SW480 (cell line): ENCODE measurements at regions not wholly inside any gene's neighbourhood (a gene's known extent, or its start where the extent isn't known, plus 50 kb on each side); places are given as distances from the start of the nearest gene placed in this dataset.
"Not testable (repeated sequence)": the region's sequence is repeated elsewhere in the genome, so short reads cannot be mapped to it uniquely, and the experiment has no call there.

Experiments used
- DNase-seq: peaks from one replicate; pipeline ENCODE4 v3.0.0-alpha.2; 2016; ENCODE audit warnings: low spot score

DNA sequence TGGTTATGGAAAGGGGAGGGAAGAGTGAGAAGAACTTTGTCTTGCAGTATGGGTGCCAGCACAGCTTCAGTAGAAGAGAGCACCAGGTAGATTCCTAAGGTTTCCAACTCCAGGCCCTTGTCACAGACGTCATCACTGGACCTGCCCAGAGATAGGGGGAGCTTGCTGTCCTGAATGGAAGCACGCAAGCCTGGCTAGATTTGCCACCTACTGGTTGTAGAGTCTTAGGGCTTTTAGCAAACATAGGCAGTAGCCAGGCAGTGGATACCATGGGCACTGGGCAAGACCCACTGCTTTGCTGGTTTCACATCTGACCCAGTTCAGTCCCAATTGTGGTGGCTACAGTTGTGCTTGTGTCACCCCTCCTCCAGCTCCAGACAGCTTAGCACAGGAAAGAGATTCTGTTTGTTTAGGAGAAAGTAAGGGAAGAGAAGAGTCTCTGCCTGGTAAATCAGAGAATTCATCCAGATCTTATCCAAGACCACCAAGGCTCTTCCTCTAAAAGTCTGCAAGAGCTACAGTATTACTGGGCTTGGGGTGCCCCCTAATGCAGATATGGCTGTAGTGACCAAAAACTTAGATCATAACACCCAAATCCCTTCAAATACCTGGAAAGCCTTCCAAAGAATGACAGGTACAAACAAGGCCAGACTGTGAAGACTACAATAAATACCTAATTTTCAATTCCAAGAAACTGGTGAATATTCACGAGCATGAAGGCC, 158.9 kb downstream of the HINT1 start:
- peak; percentile 13 for DNase-seq

DNA sequence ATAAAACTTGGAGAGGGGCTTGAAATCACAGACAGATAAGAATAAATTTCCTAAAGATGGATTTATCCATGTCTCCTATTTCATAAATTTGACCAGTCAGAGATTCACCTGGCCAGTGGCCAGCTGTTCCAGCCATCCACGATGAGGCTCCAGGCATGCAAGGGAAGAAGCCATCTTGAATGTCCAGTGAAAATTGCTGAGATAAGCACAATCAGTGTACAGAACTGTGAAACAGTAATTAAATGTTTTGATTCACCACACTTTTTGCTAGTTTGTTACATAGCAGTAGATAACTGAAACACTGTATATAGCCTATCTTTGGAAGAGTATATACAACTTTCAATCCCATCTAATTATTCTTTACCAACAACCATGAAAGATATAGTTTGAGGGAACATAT, 163.5 kb downstream of the HINT1 start:
- DNase-seq: no peak

DNA sequence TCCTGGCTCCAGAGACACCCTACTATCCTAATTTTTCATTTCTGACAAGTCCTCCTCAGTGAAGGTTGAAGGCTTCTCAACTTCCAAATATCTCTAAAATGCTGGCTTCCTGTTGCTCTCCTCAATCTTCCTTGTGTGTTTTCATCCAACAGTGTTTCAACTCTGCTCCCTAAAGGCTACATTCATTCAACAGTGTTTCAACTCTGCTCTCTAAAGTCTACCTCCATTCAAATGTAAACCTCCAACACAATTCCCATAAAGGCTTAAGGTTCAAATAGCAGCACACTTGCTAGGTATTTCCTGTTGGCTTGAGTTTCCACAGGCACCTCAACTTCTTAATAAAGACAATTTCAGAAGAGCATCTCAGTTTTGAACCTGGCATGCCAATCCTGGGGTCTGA, 164.8 kb downstream of the HINT1 start:
- no peak for DNase-seq

DNA sequence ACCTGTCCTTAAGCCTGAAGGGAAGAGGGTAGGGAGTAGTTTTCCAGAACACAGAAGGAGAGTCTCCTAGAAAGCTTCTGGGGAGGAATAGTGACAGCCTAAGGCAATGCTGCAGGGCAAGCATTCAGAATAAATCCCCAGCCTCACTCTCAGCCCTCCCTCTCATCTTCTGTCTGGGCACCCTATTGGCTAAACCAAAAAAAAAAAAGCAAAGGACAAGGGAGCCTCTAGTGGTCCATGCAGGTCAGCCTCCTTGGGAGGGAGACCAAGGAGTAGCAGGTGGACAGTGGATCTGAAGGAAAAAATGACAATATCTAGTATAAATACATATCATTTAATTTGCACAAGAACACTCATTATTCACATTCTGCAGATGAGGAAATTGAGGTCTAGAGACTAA, 168.3 kb downstream of the HINT1 start:
- not testable (repeated sequence) for DNase-seq

DNA sequence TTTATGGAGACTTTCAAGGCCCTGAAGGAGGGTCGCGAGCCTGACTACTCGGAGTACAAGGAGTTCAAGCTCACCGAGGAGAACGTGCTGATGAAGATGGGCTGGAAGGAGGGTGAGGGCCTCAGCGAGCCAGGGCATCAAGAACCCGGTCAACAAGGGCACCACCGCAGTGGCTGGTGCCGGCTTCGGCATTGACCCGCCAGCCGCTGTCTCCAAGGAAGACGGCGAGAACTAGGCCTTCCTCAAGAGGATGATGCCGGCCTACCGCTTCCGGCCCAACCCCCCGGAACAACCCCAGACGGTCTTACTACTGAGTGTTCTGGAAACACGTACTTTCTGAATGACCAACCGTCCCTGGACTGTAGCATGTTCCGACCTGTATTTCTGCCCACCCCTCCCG, 169.2 kb downstream of the HINT1 start:
- DNase-seq: no peak

DNA sequence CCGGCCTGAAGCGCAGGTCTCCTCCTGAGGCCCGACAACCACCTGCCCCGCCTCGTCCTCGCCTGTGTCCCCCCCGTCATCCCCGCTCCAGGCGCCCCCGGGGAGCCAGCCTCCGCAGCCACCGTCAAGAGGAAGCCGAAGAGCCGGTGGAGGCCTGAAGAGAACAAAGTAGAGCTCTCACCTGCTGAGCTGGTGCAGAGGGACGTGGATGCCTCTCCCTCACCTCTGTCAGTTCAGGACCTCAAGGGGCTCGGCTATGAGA, 169.9 kb downstream of the HINT1 start:
- DNase-seq: no peak

DNA sequence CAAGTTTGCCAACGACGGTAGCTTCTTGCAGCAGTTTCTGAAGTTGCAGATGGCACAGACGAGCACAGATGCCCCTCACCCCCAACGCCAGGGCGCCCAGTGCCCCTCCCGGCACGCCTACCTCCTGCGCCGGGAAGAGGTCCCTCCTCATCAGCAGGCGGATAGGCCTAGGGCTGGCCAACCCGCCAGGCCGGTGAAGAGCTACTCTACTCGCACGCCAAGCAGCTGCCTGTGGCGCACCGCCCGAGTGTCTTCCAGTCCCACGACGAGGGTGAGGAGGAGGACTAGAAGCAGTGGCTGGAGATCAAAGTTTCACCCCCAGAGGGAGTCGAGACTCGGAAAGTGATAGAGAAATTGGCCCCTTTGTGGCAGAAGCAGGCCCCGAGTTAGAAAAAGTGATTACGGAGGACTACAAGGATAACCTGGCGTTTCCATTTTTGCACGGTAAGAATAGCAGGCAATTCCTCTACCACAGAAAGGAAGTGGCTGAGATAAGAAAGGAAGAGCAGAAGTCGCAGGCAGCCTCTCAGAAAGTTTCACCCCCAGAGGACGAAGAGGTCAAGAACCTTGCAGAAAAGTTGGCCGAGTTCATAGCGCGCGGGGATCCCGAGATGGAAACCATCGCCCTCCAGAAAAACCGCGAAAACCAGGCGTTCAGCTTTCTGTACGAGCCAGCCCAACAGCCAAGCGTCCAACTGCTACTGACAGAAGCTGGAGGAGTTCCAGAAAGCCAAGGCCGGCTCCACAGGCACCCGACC, 170.4 kb downstream of the HINT1 start:
- DNase-seq: no peak

DNA sequence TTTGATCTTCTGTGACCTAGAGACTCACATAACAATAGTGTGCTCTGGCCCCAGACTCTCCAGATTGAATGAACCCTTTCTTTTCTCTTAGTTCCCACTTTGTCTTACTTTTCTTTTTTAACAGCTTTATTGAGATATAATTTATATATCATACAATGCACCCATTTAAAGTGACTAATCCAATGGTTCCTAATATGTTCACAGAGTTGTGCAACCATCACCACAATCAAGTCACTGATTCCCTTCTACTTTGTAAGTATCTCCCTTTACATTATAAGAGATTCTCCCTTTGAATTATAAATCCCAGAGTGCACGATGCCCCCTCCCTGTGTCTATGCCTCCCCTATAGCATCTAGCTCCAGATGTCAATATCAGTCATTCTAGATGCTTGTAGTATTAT, 172.4 kb downstream of the HINT1 start:
- no peak for DNase-seq

DNA sequence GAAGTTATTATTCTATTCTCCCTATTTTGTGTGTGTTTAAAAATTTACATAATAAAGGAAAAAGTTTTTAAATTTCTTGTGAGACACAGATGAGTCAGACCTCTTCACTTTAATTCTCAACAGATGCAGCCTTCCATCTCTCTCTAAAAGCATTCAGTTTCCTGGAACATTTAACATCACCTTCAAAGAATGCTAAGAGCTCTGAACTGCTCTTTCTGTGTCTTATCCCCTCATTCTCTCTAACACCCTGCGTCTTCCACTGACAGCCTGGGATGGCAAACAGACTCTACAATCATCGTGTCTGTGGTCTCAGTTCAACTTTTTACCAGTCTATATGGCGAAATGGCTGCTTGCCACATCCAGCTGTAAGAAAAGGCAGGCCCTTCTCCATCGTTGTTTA, 173.0 kb downstream of the HINT1 start:
- DNase-seq: no peak

DNA sequence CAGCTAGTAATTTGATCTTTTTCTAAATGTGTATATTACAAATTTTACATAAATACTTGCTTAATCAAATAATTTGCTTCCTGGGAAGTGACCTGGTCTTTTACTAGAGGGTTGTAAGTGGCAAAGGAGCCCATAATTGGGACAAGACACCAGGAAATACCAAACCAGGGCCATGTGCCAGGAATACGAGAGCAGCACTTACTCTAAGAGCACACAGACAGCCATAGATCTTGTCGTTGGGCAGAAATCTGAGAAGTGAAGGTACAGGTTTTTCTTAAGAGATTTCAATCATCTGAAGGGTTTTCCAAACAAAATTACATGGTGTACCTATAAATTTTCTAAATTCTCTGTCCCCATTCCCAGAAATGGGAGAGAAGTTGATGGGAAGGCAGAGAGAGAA, 179.3 kb downstream of the HINT1 start:
- DNase-seq: no peak

DNA sequence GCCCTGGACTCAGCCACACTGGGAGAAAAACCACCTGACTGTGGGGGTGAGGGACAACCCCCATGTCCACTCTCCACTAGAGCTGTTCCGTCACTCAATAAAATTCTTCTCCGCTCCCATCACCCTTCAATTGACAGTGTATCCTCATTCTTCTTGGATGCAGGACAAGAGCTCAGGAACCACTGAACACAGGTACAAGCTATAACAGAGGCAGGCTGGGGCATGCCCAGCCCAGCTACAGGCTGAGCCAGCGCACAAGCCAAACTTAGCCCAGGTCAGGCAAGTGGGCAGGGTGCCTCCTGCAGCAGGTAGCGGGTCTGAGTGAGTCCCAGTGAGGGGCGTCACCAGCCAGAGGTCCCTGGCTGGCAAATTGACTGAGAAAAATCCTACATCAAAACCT, 183.4 kb downstream of the HINT1 start:
- no peak for DNase-seq

DNA sequence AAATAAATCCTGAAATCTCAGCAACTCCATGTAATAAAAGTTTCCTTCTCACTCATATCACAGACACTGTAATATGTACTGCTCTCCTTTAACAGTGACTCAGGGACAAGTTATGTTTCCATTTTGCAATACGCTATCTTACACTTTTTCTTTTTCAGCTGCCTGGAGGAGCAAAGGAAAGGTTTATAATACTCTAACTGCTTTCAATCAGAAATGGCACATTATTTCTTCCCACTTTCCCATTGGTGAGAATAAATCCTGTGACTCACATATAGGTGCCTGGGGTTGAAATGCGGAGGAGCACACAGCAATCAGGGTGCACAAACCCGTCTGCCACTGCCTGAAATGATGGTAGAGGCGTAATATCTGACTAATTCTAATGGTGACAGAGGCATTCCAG, 186.6 kb downstream of the HINT1 start:
- DNase-seq: no peak

DNA sequence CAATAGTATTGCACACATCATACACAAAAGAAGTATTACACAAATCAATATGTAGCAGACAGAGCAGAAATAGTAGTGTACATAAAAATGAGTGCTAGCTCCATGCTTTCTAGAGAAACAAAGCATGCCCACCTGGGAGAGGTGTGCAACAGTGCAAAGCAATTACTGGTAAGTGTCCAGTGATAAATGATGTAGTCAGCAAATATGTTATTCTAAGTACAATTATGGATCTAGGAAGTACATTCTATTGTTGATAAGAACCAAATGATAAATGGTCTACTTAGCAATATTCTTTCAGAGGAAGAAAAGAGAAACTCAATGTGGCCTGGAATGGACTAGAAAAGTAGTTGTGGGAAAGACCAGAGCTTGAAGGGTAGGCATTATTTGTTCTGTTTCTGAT, 188.6 kb downstream of the HINT1 start:
- no peak for DNase-seq

DNA sequence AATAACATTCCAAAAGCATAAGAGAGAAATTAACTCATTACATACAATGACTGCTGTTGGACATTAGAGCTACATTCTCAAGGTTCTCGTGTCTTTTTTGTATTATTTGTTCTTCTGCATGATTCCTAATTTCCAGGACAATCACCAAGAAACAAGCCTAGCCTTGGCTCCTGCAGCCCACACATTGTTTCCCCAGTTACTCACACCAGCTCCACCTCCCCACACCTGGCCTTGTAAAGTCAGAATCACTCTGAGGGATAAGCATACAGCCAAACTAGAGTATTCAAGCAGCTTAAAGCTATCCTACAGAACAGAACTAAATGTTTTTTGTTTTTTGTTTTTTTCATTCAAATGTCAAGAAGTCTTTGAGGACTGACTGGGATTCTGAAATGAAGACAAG, 189.2 kb downstream of the HINT1 start:
- DNase-seq: no peak

DNA sequence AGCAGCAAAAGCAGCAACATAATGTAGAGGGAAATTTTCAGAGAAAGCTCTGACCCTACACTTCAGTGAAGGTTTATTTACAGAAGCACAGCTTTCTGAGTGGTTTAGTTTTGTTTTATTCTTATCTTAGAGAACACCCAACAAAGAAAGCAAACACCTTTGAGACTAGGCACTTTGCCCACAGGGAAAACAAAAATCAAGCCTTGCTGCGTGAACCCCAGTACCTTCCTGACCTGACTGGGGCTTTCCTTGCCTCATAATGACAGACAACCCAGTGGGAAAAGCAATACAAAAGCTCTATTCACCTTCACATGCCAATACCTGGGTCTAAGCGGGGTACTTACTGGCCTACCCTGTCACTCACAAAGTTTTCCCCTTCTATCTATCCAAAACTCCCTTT, 189.8 kb downstream of the HINT1 start:
- DNase-seq: no peak

DNA sequence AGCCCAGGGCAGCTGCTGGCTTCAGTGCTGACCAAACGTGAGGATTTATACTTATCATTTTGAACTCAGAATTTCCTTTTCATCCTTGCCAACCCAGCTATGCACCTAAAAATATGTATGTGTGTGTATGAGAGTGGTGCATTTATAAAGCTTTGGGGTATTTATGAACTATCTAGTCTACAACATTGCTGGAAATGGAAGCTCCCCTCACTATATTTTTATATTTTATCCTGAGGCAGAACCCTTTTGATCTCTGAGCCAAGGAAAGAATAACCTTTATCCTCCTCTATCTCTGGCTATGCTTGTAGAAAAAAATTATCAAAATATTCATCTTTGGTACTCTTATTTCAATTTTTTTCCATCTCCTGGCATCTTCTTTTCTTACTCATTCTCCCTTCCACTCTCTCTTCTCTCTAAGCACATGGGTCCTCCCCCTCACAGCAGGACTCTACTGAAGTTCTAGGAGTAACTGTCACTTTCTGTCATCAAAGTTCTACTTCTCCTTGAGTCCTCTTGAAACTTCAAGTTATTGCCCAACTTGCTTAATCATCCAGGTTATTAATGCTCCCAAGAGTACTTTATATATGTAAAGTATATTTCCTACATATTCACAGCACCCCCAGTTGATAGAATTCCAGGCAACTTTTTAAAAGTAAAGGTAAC, 190.9 kb downstream of the HINT1 start:
- no peak for DNase-seq

DNA sequence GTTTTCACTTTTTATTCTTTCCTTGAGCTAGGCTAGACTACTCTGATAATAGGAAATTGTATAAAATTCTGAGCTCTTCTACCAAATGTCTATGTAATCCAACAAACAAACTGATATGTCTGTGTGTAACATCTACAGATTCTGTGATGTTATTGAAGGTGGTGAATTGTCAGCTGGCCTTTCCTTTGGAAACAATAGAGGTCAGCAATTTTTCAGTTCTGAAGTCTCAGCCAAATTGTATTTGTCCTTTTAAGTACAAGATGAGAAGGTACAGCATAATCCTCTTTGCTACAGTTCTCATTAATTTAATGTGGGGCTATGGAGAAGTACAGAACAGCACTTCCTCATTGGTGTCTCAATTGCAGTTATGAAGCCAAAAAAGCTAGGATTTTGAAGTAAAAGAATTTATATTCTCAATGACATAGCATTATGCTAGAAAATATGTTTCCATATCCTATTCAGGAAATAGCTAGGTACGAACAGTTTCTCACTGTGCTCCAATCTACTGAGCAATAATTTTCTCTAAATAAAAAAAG, 198.0 kb downstream of the HINT1 start:
- DNase-seq: no peak

DNA sequence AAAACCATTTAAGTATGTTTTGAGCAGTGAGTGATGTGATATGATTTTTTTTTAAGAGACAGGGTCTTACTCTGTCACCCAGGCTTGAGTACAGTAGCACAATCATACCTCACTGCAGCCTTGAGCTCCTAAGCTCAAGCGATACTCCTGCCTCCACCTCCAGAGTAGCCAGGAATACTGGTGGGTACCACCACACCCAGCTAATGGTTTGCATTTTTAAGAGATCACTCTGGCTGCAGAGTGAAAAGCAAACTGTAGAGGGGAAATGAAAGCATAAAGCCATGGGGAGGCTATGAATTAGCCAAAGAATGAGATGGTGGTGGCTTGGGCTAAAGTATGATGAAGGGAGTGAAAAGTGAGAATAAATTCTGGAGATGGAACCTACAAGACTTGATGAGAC, 199.1 kb downstream of the HINT1 start:
- DNase-seq: no peak

DNA sequence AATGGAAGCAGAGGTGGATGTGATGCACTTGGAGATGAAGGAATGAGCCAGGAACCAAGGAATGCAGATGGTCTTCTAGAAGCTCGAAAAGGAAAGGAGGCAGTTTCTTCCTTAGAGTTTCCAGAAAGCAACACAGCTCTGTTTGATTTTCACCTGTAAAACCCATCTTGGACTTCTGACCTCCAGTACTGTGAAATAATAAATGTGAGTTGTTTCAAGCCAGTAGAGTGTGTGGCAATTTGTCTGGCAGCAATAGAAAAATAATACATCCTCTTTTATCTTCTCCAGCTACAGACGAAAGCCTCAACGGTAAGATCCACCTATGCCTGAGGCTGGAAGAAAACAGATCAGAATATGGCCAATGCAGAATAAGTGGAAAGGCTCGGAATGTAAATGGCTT, 199.7 kb downstream of the HINT1 start:
- DNase-seq: no peak

DNA sequence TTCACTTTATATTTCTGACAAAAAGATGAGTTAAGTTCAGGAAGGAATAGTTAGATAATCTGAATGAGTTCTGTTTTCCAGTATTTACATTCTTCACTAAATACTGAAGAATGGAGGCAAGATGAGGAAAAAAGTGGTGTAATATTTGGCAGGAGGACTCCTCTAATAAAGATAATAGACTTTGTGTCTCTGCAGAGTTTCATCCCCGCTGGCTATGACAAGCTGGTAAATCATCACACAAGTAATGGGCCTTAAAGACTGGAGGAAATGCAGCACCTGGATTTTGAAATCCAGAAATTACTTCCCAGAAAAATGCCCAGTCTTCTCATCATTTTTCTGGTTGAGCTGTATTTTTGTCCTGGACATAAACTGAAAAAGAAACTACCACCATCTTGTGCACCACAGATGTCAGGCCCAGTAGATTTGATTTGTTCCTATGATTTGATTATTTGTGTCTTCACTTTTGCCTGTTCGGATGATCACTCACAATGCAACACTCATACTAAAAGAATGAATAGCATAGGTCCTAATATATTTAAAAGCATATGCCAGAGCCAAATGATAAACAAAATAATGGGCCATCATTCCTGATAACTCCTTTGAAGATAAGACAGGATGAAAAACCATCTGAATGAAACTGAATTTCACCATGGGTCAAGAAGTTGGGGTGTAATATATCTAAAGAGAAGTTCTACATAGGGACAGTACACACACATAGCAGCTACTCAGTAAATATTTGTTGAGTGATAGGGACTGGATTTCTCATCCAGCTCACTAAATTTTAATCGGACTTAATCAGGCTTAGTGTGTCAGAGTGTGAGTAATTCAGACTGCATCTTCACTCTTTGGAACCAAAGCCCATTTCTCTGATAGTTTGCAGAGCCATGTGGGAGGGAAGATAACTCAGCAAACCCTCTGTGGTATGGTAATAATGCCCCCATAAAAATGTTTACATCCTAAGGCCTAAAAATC, 200.5 kb downstream of the HINT1 start:
- DNase-seq: no peak

DNA sequence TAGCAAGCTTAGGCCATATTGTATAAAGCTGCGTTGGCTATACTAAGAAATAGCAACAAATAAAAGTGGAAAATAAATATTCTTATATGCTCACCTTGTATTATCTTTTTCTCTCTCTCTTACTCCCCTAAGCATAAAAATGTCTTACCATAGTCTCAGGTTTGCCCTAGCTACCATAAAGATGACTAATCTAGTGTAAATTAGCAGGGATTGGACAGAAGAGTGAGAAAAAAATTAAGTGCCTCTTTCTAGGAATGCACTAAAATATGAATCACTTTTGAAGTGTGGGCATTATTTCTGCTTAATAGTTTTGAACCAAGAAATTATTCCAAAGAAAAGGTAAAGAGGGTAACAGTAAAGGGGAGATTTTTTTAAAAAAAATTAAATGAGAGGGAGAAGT, 201.3 kb downstream of the HINT1 start:
- DNase-seq: no peak

DNA sequence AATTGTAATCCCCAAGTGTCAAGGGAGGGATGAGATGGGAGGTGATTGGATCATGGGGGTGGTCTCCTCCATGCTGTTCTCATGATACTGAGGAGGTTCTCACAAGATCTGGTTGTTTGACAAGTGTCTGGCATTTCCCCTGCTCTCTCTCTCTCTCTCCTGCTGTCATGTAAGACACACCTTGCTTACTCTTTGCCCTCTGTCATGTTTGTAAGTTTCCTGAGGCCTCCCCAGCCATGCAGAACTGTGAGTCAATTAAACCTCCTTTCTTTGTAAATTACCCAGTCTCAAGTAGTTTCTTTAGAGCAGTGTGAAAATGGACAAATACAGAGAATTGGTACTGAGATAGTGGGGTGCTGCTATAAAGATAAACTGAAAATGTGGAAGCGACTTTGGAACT, 207.9 kb downstream of the HINT1 start:
- DNase-seq: no peak
